ENCODE measurements at regions not wholly inside any gene's neighbourhood (a gene's known extent, or its start where the extent isn't known, plus 50 kb on each side); places are given as distances from the start of the nearest gene placed in this dataset.
"Not testable (repeated sequence)": the region's sequence is repeated elsewhere in the genome, so short reads cannot be mapped to it uniquely, and the experiment has no call there.

DNA sequence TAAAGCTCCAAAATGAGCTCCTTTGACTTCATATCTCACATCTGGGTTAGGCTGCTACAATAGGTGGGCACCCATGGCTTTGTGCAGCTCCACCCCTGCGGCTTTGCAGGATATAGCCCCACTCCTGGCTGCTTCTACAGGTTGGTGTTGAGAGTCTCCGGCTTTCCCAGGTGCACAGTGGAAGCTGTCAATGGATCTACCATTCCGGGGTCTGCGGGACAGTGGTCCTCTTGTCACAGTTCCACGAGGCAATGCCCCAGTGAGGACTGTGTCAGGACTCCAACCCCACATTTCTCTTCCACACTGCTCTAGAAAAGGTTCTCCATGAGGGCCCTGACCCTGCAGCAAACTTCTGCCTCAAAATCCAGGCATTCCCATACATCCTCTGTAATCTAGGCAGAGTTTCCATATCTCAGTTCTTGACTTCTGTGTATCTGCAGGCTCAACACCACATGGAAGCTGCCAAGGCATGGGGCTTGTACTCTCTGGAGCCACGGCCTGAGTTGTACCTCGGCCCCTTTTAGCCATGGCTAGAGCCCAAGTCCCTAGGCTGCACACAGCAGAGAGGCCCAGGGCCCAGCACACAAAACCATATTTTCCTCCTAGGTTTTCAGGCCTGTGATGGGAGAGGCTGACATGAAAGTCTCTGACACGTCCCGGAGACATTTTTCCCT, 342.8 kb downstream of the FAM47B start:
- H3K9me3 Mint-ChIP-seq = no peaks in the 10 kb centered on the region
- no peaks in the 10 kb centered on the region for H3K27me3 Mint-ChIP-seq
- no peak overlapping the region for H3K4me3 Mint-ChIP-seq
- no peaks in the 10 kb centered on the region for H3K4me1 Mint-ChIP-seq (ENCODE audit: low read depth)
- ATAC-seq = no peak
- H3K27ac Mint-ChIP-seq = no peak overlapping the region
- no peaks in the 10 kb centered on the region for H3K36me3 Mint-ChIP-seq (ENCODE audit: low read depth)
- intact Hi-C loops (cut with micrococcal nuclease) = no loop called here
- no peak for DNase-seq
- TF ChIP-seq, protein P1, sequence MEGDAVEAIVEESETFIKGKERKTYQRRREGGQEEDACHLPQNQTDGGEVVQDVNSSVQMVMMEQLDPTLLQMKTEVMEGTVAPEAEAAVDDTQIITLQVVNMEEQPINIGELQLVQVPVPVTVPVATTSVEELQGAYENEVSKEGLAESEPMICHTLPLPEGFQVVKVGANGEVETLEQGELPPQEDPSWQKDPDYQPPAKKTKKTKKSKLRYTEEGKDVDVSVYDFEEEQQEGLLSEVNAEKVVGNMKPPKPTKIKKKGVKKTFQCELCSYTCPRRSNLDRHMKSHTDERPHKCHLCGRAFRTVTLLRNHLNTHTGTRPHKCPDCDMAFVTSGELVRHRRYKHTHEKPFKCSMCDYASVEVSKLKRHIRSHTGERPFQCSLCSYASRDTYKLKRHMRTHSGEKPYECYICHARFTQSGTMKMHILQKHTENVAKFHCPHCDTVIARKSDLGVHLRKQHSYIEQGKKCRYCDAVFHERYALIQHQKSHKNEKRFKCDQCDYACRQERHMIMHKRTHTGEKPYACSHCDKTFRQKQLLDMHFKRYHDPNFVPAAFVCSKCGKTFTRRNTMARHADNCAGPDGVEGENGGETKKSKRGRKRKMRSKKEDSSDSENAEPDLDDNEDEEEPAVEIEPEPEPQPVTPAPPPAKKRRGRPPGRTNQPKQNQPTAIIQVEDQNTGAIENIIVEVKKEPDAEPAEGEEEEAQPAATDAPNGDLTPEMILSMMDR (IDR thresholded peaks at IDR 0.05) = no peak
- ChIA-PET POLR2A (no interaction called here), CTCF (no interaction called here)

DNA sequence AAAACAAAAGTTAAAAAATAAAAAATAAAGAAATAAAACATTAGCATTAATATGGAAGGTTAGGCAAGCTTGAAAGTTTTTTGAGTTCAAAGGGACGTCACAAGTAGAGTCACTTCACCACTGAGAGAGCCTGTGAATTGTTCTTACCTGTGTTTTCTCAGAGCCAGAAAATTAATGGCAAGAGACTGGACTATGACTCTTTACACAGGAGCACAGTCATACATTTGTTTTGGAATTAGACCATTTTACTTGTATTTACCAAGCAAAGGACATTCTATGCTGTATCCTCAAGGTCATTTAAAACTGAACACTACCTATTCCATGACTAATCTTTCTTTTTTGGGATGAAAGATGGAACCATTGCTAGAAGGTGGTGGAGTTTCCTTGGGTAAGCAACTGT, 346.1 kb downstream of the FAM47B start:
- H3K4me3 Mint-ChIP-seq = no peak overlapping the region
- H3K27me3 Mint-ChIP-seq = no peaks in the 10 kb centered on the region
- TF ChIP-seq, protein P1 (IDR thresholded peaks at IDR 0.05) = no peak
- ChIA-PET CTCF (interaction anchor here (1.6 kb wide), 1 partner anchor 12 kb away, joined by 3 read pairs; no protein-coding TSS in a partner anchor), POLR2A (no interaction called here)
- DNase-seq = no peak
- no peaks in the 10 kb centered on the region for H3K9me3 Mint-ChIP-seq
- ATAC-seq = no peak
- no peaks in the 10 kb centered on the region for H3K4me1 Mint-ChIP-seq (ENCODE audit: low read depth)
- no peaks in the 10 kb centered on the region for H3K36me3 Mint-ChIP-seq (ENCODE audit: low read depth)
- intact Hi-C loops (cut with micrococcal nuclease) = no loop called here
- H3K27ac Mint-ChIP-seq = no peak overlapping the region

DNA sequence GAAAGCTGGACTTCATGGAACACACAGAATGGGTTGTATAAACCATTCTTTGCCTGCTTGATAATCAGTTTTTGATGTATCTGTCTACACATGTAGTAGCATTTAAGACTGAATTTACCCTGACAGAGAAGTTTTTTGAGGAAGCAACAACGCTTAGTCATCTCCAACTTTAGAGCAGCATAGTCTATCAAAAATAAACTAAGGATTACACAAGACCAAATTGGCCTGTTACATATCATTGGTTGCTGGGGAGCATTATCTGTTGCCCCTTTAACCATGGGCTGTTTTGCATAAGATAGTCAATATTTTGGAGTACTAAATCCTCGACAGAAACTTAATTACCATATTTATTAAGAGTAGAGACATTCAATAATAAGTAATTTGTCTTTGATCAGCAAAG, 347.4 kb downstream of the FAM47B start:
- intact Hi-C loops (cut with micrococcal nuclease) = no loop called here
- ChIA-PET POLR2A (no interaction called here), CTCF (interaction anchor here (1.6 kb wide), 1 partner anchor 10 kb away, joined by 3 read pairs; no protein-coding TSS in a partner anchor)
- ATAC-seq (no peak), DNase-seq (no peak)
- no peaks in the 10 kb centered on the region for H3K4me1 Mint-ChIP-seq (ENCODE audit: low read depth)
- TF ChIP-seq, protein P1 (IDR thresholded peaks at IDR 0.05) = no peak
- no peaks in the 10 kb centered on the region for H3K36me3 Mint-ChIP-seq (ENCODE audit: low read depth)
- no peak overlapping the region for H3K4me3 Mint-ChIP-seq
- H3K27me3 Mint-ChIP-seq = no peaks in the 10 kb centered on the region
- H3K27ac Mint-ChIP-seq = no peak overlapping the region
- H3K9me3 Mint-ChIP-seq = no peaks in the 10 kb centered on the region

DNA sequence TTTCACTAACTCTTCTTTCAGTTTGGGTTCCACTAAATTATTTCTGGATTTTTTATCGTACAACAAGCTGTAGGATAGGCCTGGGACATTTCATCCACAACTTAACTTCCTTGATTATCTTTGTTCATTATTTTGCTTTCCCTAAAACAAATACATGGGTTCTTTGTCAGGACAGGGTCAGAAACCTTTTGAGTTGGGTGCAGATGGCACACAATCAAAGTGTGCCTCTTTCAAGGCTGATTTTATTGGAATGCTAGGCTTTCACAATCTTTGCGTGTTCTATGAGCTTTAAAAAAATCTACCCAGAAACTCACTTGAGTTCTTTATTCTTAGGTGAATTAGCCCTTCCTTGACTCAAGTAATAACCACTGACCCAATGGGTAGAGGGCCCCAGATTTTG, 348.4 kb downstream of the FAM47B start:
- Mint-ChIP-seq H3K36me3 (ENCODE audit: low read depth) (no peaks in the 10 kb centered on the region), H3K9me3 (no peaks in the 10 kb centered on the region), H3K27me3 (no peaks in the 10 kb centered on the region), H3K4me3 (no peak overlapping the region), H3K27ac (no peak overlapping the region), H3K4me1 (ENCODE audit: low read depth) (no peaks in the 10 kb centered on the region)
- POLR2A ChIA-PET = no interaction called here
- ATAC-seq (no peak), DNase-seq (no peak)
- intact Hi-C loops (cut with micrococcal nuclease) = no loop called here
- TF ChIP-seq, protein P1 (IDR thresholded peaks at IDR 0.05) = no peak
- CTCF ChIA-PET = no interaction called here

DNA sequence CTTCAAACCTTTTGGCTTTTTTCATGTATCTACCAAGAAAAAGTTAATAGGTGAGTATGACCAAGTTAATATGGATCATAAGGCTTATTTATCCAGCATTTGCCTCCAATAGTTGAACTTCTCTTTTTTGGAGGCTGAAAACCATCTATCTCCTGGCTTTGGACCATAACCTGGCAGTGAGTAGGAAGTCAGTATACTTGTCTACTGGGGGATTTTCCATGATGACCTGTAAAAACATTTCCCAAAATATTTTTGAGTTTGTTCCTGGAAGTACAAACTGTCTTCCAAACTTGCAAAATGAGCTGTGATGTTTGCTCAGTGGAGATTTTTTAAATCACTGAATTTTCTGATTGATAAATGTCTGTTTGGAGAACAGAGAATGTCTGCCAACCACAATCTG, 349.9 kb downstream of the FAM47B start:
- no peak for ATAC-seq
- no peak for DNase-seq
- Mint-ChIP-seq H3K36me3 (ENCODE audit: low read depth) (no peaks in the 10 kb centered on the region), H3K4me3 (no peak overlapping the region), H3K9me3 (no peaks in the 10 kb centered on the region), H3K4me1 (ENCODE audit: low read depth) (no peaks in the 10 kb centered on the region), H3K27ac (no peak overlapping the region), H3K27me3 (no peaks in the 10 kb centered on the region)
- POLR2A ChIA-PET = no interaction called here
- CTCF ChIA-PET = no interaction called here
- TF ChIP-seq, protein P1 (IDR thresholded peaks at IDR 0.05) = no peak
- intact Hi-C loops (cut with micrococcal nuclease) = no loop called here

DNA sequence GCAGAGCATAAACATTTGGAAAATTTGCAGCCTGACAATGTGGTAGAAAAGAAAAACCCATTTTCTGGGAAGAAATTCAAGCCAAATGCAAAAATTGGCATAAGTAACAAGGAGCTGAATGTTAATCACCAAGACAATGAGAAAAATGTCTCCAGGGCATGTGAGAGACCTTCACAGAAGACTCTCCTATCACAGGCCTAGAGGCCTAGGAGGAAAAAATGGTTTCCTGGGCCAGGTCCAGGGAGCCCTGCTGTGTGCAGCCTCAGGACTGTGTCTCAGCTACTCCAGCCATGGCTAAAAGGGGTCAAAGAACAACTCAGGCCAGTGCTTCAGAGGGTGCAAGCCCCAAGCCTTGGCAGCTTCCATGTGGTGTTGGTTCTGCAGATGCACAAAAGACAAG, 362.4 kb downstream of the FAM47B start:
- H3K4me1 Mint-ChIP-seq (ENCODE audit: low read depth); H3K36me3 Mint-ChIP-seq (ENCODE audit: low read depth); ATAC-seq; POLR2A ChIA-PET; H3K27ac Mint-ChIP-seq; CTCF ChIA-PET; H3K9me3 Mint-ChIP-seq; intact Hi-C loops (cut with micrococcal nuclease); DNase-seq; H3K27me3 Mint-ChIP-seq; H3K4me3 Mint-ChIP-seq: not testable (repeated sequence)

Data from activated CD8-positive, alpha-beta T cell treated with anti-CD3 and anti-CD28 coated beads for 36 hours (primary cell).